ENCODE measurements at regions not wholly inside any gene's neighbourhood (a gene's known extent, or its start where the extent isn't known, plus 50 kb on each side); places are given as distances from the start of the nearest gene placed in this dataset.

- no peak for DNase-seq
- Histone ChIP-seq H4K20me1 (ENCODE audit: insufficient read depth, low read length) (no peaks in the 10 kb centered on the region), H3K9me2 (replicated peaks; ENCODE audit: insufficient read depth, low read length) (no peaks in the 10 kb centered on the region), H3K4me1 (ENCODE audit: low read length) (no peaks in the 10 kb centered on the region), H3K4me2 (ENCODE audit: low read depth, low read length) (no peak overlapping the region), H3F3A (ENCODE audit: insufficient read depth, low read length) (no peaks in the 10 kb centered on the region), H3K4me3 (ENCODE audit: low read length) (no peak overlapping the region), H2AFZ (ENCODE audit: low read length) (no peak overlapping the region), H3K27ac (ENCODE audit: low read length) (no peak overlapping the region), H3K9ac (ENCODE audit: low read length) (no peak overlapping the region), H3K79me2 (ENCODE audit: low read length) (peaks cover 26% of the 10 kb centered on the region), H3K27me3 (replicated peaks; ENCODE audit: insufficient read depth, low read length) (no peaks in the 10 kb centered on the region), H3K36me3 (replicated peaks; ENCODE audit: insufficient read depth, low read length) (no peaks in the 10 kb centered on the region), H3K9me3 (replicated peaks; ENCODE audit: insufficient read depth, low read length) (no peaks in the 10 kb centered on the region)
- no peak for TF ChIP-seq EZH2phosphoT487 (IDR thresholded peaks at IDR 0.05; ENCODE audit: low read length)
- TF ChIP-seq, protein P1, sequence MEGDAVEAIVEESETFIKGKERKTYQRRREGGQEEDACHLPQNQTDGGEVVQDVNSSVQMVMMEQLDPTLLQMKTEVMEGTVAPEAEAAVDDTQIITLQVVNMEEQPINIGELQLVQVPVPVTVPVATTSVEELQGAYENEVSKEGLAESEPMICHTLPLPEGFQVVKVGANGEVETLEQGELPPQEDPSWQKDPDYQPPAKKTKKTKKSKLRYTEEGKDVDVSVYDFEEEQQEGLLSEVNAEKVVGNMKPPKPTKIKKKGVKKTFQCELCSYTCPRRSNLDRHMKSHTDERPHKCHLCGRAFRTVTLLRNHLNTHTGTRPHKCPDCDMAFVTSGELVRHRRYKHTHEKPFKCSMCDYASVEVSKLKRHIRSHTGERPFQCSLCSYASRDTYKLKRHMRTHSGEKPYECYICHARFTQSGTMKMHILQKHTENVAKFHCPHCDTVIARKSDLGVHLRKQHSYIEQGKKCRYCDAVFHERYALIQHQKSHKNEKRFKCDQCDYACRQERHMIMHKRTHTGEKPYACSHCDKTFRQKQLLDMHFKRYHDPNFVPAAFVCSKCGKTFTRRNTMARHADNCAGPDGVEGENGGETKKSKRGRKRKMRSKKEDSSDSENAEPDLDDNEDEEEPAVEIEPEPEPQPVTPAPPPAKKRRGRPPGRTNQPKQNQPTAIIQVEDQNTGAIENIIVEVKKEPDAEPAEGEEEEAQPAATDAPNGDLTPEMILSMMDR (IDR thresholded peaks at IDR 0.05; ENCODE audit: low read length), result no peak
- TF ChIP-seq EZH2 (optimal IDR thresholded peaks at IDR 0.05; ENCODE audit: low read depth, low read length), result no peak
These were observed 159.0 kb downstream of the TEX29 start for GRCh38 chr13:111479412-111479811.

- Histone ChIP-seq H3K9me3 (replicated peaks; ENCODE audit: insufficient read depth, low read length) (no peaks in the 10 kb centered on the region), H3K9me2 (replicated peaks; ENCODE audit: insufficient read depth, low read length) (no peaks in the 10 kb centered on the region), H3K4me2 (ENCODE audit: low read depth, low read length) (no peak overlapping the region), H3F3A (ENCODE audit: insufficient read depth, low read length) (no peaks in the 10 kb centered on the region), H3K9ac (ENCODE audit: low read length) (no peak overlapping the region), H2AFZ (ENCODE audit: low read length) (no peak overlapping the region), H3K4me1 (ENCODE audit: low read length) (no peaks in the 10 kb centered on the region), H3K79me2 (ENCODE audit: low read length) (peaks cover 22% of the 10 kb centered on the region), H3K27me3 (replicated peaks; ENCODE audit: insufficient read depth, low read length) (no peaks in the 10 kb centered on the region), H3K36me3 (replicated peaks; ENCODE audit: insufficient read depth, low read length) (no peaks in the 10 kb centered on the region), H4K20me1 (ENCODE audit: insufficient read depth, low read length) (no peaks in the 10 kb centered on the region), H3K27ac (ENCODE audit: low read length) (no peak overlapping the region), H3K4me3 (ENCODE audit: low read length) (no peak overlapping the region)
- no peak for TF ChIP-seq EZH2phosphoT487 (IDR thresholded peaks at IDR 0.05; ENCODE audit: low read length)
- no peak for TF ChIP-seq EZH2 (optimal IDR thresholded peaks at IDR 0.05; ENCODE audit: low read depth, low read length)
- TF ChIP-seq, protein P1 (IDR thresholded peaks at IDR 0.05; ENCODE audit: low read length), result no peak
- no peak for DNase-seq
These were observed 160.1 kb downstream of the TEX29 start for GRCh38 chr13:111480503-111480902.

DNA sequence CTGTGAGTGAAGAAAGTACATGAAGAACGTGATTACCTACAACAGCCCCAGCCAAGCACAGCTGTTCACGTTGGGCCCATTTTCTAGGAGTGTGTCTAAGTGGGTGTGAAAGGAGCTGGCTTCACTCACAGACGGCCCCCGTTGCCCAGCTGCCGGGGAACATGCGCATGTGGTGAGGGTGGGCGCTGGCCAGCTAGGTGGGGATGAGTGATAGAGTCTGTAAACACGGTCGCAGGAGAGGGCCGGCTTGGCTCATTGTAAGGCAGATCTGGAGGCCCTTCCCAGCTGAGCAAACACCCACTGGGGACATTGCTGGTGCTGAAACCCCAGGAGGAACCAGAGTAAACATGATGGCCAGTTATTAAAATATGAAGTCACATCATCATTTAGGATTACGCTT is 160.5 kb downstream of the TEX29 start:
- no peaks in the 10 kb centered on the region for H4K20me1 ChIP-seq (ENCODE audit: insufficient read depth, low read length)

DNA sequence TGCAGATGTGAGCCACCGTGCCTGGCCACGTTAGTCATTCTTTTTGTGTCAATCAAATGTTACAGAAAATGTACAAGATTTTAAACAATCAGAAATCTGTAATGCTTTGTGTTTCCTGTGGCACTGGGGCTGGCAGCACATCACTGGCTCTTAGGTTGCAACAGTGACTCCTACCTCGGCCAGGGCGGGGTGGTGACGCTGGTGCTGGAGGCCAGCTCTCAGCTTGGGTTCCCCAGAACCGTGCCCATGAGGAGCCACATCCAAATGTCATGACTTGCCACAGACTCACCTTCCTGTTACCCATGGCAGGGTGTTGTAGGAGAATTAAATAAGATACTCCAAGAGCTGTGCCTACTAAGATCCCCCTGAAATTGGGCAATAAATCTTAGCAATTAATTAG is 161.7 kb downstream of the TEX29 start:
- Histone ChIP-seq H2AFZ (ENCODE audit: low read length) (no peak overlapping the region), H3K9ac (ENCODE audit: low read length) (no peak overlapping the region), H3K79me2 (ENCODE audit: low read length) (peaks cover 13% of the 10 kb centered on the region; the same call in 1 of the 2 replicates), H3K36me3 (replicated peaks; ENCODE audit: insufficient read depth, low read length) (no peaks in the 10 kb centered on the region), H3K4me2 (ENCODE audit: low read depth, low read length) (no peak overlapping the region), H3K4me3 (ENCODE audit: low read length) (no peak overlapping the region), H3K27me3 (replicated peaks; ENCODE audit: insufficient read depth, low read length) (no peaks in the 10 kb centered on the region), H3K27ac (ENCODE audit: low read length) (no peak overlapping the region), H4K20me1 (ENCODE audit: insufficient read depth, low read length) (no peaks in the 10 kb centered on the region), H3K9me2 (replicated peaks; ENCODE audit: insufficient read depth, low read length) (no peaks in the 10 kb centered on the region), H3K9me3 (replicated peaks; ENCODE audit: insufficient read depth, low read length) (no peaks in the 10 kb centered on the region), H3K4me1 (ENCODE audit: low read length) (no peaks in the 10 kb centered on the region), H3F3A (ENCODE audit: insufficient read depth, low read length) (no peaks in the 10 kb centered on the region)
- TF ChIP-seq, protein P1 (IDR thresholded peaks at IDR 0.05; ENCODE audit: low read length), result no peak
- TF ChIP-seq EZH2 (optimal IDR thresholded peaks at IDR 0.05; ENCODE audit: low read depth, low read length) (no peak), EZH2phosphoT487 (IDR thresholded peaks at IDR 0.05; ENCODE audit: low read length) (no peak)
- DNase-seq, result no peak

More for the DNA sequence above, 160.5 kb downstream of the TEX29 start:
- Histone ChIP-seq H3K36me3 (replicated peaks; ENCODE audit: insufficient read depth, low read length) (no peaks in the 10 kb centered on the region), H3K79me2 (ENCODE audit: low read length) (peaks cover 20% of the 10 kb centered on the region; the same call in 1 of the 2 replicates), H3K4me2 (ENCODE audit: low read depth, low read length) (no peak overlapping the region), H3F3A (ENCODE audit: insufficient read depth, low read length) (no peaks in the 10 kb centered on the region), H3K27me3 (replicated peaks; ENCODE audit: insufficient read depth, low read length) (no peaks in the 10 kb centered on the region), H2AFZ (ENCODE audit: low read length) (no peak overlapping the region), H3K9me3 (replicated peaks; ENCODE audit: insufficient read depth, low read length) (no peaks in the 10 kb centered on the region), H3K4me1 (ENCODE audit: low read length) (no peaks in the 10 kb centered on the region), H3K4me3 (ENCODE audit: low read length) (no peak overlapping the region), H3K9ac (ENCODE audit: low read length) (no peak overlapping the region), H3K27ac (ENCODE audit: low read length) (no peak overlapping the region), H3K9me2 (replicated peaks; ENCODE audit: insufficient read depth, low read length) (no peaks in the 10 kb centered on the region)
- DNase-seq, result no peak
- no peak for TF ChIP-seq EZH2phosphoT487 (IDR thresholded peaks at IDR 0.05; ENCODE audit: low read length)
